ENCODE measurements at regions not wholly inside any gene's neighbourhood (a gene's known extent, or its start where the extent isn't known, plus 50 kb on each side); places are given as distances from the start of the nearest gene placed in this dataset.

GRCh38 chr20:11267762-11268335 lies 594.0 kb upstream of the JAG1 start:
- DNase-seq, result no peak

DNA sequence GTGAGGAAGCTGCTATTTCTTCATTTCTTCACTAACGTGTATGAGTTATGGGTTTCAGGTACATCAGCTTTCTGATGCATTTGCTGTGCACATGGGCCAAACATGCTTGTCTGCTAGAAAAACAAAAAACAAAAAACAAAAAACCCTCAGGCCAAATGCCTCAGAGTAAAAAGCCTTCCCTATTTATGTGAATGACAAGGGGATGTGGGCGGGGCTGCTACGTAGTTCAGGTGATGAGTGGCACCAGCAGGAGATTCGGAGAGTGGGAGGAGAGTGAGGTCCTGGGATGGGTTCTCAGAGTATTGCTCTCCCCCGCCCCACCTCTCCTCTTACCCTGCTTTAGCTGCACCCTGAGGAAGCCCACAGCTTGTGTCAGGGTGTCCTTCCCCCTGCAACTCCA lies 596.8 kb upstream of the JAG1 start:
- no peak for DNase-seq

DNA sequence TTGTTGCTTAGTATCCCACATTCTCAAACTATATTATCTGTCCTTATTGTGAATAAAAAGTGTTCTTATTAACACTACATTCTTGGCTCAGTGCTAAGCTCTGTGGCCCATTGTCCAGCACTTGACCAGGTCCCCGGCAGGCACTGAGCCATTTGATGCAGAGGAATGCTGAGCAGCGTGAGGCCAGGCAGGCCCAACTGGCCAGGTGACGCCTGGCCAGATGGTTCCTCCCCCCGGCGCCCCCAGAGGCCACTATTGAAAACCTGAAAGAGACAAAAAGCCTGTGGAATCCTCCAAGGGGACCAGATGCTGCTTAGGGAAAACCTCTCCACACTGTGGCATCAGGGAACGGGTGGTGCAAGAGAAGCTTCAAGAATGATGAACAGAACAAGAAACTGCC lies 597.5 kb upstream of the JAG1 start:
- no peak for DNase-seq

- no peak for DNase-seq
These were observed 598.3 kb upstream of the JAG1 start for GRCh38 chr20:11271920-11272594.

DNA sequence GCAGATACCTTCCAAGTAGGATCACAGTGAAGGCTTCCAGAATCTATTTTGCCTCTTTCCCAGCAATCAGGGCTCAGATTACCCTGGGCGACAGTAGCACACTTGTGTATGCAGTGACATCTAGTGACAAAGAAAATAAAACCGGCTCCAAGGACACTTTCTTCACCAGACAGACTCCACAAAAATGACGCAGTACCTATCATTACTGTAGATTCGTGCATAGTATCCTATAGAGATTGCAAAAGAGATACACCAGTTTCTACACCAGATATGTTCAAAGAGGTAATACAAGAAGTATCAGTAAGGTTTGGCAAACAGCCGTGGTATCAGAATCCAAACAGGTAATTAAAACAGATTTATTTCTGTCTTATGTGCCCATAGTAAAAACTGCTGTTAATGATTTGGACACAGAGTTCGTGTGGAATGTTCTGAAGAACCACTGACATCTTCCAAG lies 600.4 kb upstream of the JAG1 start:
- no peak for DNase-seq

DNA sequence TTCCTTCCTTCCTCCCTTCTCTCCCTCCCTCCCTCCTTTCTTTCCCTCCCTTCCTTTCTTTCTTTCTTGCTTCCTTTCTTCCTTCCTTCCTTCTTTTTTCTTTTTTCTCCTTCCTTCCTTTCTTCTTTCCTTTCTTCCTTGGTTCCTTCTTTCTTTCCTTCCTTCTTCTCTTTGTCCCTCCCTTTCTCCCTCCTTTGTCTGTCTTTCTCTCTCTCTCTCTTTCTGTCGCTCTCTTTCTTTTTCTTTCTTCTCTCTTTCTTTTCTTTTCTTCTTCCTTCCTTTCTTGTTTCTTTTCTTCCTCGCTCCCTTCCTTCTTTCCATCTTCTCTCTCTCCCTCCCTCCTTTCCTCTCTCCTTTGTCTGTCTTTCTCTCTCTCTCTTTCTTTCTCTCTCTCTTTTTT lies 601.9 kb upstream of the JAG1 start:
- no peak for DNase-seq

DNA sequence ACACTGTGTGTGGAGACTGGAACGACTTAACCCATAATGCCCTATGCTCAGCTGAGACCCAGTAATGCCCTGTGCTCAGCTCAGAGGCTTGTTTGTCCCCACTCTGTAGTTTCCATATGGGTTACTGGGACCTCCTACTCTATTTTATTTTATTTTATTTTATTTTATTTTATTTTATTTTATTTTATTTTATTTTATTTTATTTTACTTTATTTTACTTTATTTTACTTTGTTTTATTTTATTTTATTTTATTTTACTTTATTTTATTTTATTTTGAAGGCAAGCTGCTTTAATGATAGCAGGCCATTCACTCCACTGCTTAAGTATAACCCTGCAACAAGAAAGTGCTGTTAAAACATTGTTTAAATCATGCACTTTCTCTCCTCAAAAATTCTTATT lies 603.4 kb upstream of the JAG1 start:
- no peak for DNase-seq

DNA sequence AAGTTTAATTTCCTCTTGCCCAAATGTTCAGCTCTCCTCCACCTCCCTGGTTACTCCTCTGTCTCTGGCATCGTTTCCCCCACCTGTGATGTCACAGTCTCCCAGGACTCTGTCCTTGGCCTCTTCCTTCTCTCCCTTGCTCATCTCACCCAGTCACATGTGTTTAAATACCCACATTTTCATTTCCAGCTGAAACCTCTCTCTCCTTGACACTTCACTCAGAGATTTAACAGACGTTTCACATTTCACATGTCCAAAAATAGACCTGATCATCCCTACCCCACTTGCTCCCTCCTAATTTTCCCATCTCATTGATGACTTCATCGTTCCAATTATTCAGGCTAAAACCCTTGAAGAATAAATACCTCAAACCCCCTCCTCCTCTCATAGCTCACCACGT lies 604.1 kb upstream of the JAG1 start:
- no peak for DNase-seq

- no peak for DNase-seq
These were observed 604.7 kb upstream of the JAG1 start for GRCh38 chr20:11278461-11278860.

DNA sequence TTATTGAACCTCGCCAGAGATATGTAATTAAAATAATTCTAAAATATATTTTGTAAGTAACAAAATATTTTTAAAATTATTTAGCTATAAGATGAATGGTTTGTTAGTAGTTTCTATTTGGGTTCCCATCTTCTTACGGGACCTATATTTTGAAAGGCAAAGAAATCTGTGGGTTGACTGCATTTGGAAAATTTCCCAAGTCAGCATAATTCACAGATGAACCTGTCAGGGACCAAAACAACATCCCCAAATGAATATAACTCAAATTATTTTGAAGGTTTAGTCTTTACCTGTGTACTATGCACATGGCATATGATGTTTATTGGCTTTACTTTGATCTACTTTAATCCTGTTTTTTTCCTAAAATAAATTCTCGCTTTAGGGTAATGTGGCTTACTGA lies 607.4 kb upstream of the JAG1 start:
- DNase-seq, result no peak

- DNase-seq, result no peak
These were observed 608.0 kb upstream of the JAG1 start for GRCh38 chr20:11281768-11282167.

DNA sequence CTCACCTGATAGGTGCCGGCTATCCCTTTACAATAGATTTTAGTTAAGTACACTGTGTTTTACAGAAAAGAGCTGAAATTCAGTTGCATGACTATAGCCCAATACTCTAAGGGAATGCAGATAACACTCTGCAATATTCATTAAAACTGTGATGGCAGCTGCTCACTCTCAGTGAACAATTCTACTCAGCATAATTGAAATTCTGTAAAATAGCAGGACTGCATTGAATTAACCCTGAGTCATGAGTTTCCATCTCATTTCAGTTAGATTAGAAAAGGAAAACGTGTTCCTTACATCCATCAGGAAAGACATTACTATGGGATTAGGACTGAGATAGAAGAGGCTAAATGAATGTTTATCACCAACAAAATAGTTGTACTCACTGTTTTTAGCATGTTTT lies 613.3 kb upstream of the JAG1 start:
- DNase-seq, result no peak

GRCh38 chr20:11296221-11296620 lies 621.5 kb upstream of the BTBD3 start:
- no peak for DNase-seq

DNA sequence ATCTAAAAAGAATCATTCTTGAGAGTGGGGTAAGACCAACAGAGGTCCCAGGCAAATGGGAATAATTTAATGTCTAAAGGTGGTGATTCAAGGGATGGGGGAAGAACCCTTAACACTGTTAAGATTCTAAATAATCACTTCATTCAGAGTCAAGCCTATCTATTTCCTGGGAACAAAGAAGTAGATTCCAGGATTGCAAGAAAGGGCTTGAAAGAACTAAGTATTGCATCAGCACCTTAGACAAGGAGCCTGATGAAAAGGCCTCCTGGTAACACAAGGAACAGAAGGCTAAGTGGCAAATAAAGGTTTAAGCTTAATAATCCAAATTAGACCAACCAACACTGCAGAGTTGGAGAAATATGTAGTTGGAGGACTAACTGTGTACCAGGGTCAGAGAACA lies 620.7 kb upstream of the BTBD3 start:
- no peak for DNase-seq

- DNase-seq, result no peak
These were observed 616.0 kb upstream of the BTBD3 start for GRCh38 chr20:11301699-11302098.

DNA sequence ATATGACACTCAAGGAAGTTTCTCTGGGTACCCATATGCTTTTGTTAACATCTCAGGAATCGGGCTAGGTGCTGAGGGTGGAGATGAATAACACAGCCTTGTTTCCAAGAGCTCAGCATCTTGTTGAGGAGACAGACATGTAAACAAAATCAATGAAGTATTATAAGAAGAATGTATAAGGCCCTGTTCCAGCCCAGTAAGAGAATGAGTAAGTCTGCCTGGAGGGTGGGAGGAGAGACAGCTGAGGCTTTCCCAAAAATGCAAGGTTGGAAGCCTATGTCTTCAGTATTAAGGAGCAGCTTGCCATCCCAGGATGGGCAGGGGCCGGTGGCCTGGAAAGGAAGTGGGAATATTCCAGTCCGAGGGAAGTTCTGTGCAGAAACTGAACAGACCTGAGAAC lies 615.3 kb upstream of the BTBD3 start:
- DNase-seq, result no peak

GRCh38 chr20:11304795-11305194 lies 612.9 kb upstream of the BTBD3 start:
- no peak for DNase-seq

DNA sequence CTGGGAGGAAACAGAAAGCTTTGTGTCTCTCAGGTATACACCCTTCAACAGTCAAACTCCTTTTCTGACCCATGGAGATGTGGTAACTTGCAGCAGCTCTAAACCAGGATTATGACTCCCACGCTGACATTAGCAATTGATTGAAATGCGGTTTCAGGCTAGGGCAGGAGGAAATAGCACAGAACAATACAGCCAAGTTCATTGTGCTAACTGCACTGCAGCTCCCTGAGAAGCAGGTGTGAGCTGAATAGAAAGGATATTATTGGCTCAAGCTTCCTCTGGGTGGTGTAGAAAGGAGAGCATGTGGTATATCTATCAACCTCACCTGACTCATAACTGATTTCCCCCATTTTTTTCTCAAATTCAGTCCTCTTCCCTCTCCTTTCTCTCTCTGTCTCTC lies 612.3 kb upstream of the BTBD3 start:
- DNase-seq, result no peak

- DNase-seq, result no peak
These were observed 606.0 kb upstream of the BTBD3 start for GRCh38 chr20:11311659-11312224.

- DNase-seq, result no peak
These were observed 602.2 kb upstream of the BTBD3 start for GRCh38 chr20:11315525-11315924.

DNA sequence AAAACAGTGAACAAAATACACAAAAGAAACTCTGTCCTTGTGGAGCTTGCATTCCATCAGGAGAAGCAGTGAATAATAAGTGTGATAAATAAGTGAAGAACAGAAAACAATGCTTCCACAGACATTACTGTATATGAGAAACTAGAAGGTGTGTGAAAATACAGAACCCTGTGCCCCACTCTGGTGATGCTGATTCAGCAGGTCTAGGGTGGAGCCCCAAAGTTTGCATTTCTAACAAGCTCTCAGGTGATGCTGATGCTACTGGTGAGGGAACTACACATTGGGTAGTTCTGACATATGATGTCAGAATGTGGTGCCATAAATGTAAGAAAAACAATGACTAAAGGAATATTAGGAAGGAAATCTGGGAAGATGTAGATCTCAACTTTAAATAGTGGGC lies 601.4 kb upstream of the BTBD3 start:
- DNase-seq, result no peak

DNA sequence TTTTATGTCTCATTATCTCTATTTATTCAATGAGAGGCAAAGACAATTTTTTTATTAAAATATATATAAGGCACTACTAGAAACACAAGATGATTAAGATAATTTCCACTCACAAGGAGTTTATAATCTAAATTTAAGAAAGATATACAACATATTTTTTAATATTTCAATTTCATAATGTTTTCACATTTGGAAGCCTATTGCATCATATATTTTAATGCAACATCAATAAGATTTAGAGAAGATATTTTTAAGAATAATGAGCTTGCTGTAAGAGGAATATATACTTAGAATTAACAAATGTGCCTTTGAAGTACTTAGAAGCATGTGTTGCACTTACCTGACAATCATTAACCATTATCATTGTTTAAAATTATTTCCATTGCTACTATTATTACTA lies 597.7 kb upstream of the BTBD3 start:
- no peak for DNase-seq

DNA sequence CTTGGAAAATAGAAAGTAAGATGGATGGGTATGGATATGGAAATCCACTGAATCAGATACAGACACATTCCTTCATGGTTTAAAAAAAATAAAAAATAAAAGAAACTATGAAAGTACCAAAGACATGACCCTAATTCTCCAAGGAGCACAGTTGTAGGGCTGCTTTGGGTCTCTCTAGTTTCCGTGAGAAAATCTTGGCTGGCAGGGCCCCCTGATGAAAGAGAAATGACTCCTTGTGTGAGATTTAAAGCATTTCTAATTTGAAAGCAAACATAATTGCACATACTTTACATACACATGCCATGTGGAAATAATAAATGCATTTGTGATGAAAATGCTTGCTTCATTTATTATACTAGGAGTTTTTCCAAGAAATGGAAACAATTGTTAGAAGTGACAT lies 593.9 kb upstream of the BTBD3 start:
- DNase-seq, result no peak

GRCh38 chr20:11324990-11325389 lies 592.7 kb upstream of the BTBD3 start:
- DNase-seq, result no peak

DNA sequence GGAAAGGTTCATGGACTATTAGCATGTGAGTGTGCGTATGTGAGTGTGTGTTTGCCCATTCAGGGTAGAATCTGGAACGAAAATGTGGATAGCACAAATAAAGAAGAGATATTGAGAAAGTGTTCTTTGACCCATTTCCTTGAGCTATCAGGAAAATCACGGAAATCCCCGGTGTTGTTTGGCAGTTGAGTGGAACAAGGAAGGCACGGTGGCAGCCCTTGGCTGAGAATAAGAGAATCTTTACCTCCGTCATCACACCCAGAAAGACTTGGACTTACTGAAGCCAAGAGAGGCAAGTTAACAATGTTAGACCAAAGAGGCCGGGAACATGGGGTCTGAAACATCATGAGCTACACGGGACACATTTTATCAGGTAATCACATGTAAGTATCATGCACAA lies 588.9 kb upstream of the BTBD3 start:
- DNase-seq, result no peak
